Adrenal gland (tissue), 5 donors: ENCODE measurements at regions not wholly inside any gene's neighbourhood (a gene's known extent, or its start where the extent isn't known, plus 50 kb on each side); places are given as distances from the start of the nearest gene placed in this dataset.

Experiments
- CTCF ChIP-seq, 6 experiments: fragments of 450-650 bp in 4 of 6; fragments of 200-600 bp in 2 of 6; sonication (generic) in 1 of 6; IDR thresholded peaks; 1 replicate in 5 of 6; 2 replicates in 1 of 6; pipeline versions ENCODE4 v1.5.1 to v1.8.0; 2016 to 2021; ENCODE audit warnings: antibody characterized with exemption in 6 of 6, mild to moderate bottlenecking in 2 of 6, moderate library complexity in 1 of 6
- POLR2A ChIP-seq, 2 donors: fragments of 450-650 bp; IDR thresholded peaks; one replicate each; pipeline ENCODE4 v1.6.1; 2017; ENCODE audit warnings: antibody characterized with exemption in 2 of 2, mild to moderate bottlenecking in 2 of 2, moderate library complexity in 1 of 2
- donor health status: DM: no; HTN: no; CAD: no.

- TF ChIP-seq POLR2A (IDR thresholded peaks at IDR 0.05) (no peak), CTCF (IDR thresholded peaks at IDR 0.05) (no peak)
These were observed 372.3 kb upstream of the CCNH start for GRCh38 chr5:87784879-87785495.
